K562 (cell line): ENCODE measurements at regions not wholly inside any gene's neighbourhood (a gene's known extent, or its start where the extent isn't known, plus 50 kb on each side); places are given as distances from the start of the nearest gene placed in this dataset.

Experiments
- BDP1 ChIP-seq: IDR thresholded peaks from 3 replicates; pipeline ENCODE4 v1.6.1; 2011; ENCODE audit not compliant: insufficient read length, insufficient read depth
- ETV5 ChIP-seq: sonication (generic); formaldehyde crosslinking; IDR thresholded peaks from 2 replicates; pipeline ENCODE4 v1.4.0; 2020; ENCODE audit warnings: low read depth, mild to moderate bottlenecking, missing genetic modification reagents
- GABPA ChIP-seq: fragments of 200-800 bp; sonication (Bioruptor generic); conservative IDR thresholded peaks from 2 replicates; pipeline ENCODE4 v1.6.1; 2016; ENCODE audit warnings: low read depth, missing genetic modification characterization, missing compliant biosample characterization
- GABPB1 ChIP-seq: sonication (generic); formaldehyde crosslinking; IDR thresholded peaks from 2 replicates; pipeline ENCODE4 v1.8.0; 2022; ENCODE audit warnings: mild to moderate bottlenecking, missing genetic modification reagents
- HMG20B ChIP-seq: fragments of 250-450 bp; sonication (Bioruptor Pico); IDR thresholded peaks from 2 replicates; pipeline ENCODE4 v1.5.0; 2021; ENCODE audit warnings: mild to moderate bottlenecking
- IRF2 ChIP-seq: sonication (generic); formaldehyde crosslinking; IDR thresholded peaks from 2 replicates; pipeline ENCODE4 v1.8.1; 2022; ENCODE audit warnings: mild to moderate bottlenecking, missing genetic modification reagents
- JUNB ChIP-seq: fragments of 450-650 bp; formaldehyde crosslinking; conservative IDR thresholded peaks from 2 replicates; pipeline ENCODE4 v1.4.0; 2020; ENCODE audit warnings: mild to moderate bottlenecking
- PHTF2 ChIP-seq: fragments of 250-450 bp; sonication (Bioruptor Pico); IDR thresholded peaks from 2 replicates; pipeline ENCODE4 v1.5.0; 2021; ENCODE audit warnings: mild to moderate bottlenecking
- POLR2G ChIP-seq: fragments of 200-400 bp; formaldehyde crosslinking; IDR thresholded peaks from 2 replicates; pipeline ENCODE4 v1.6.1; 2017; ENCODE audit warnings: low read depth, mild to moderate bottlenecking, antibody characterized with exemption, low read length, moderate library complexity
- RHOXF2B ChIP-seq: fragments of 250-450 bp; sonication (Bioruptor Pico); conservative IDR thresholded peaks from 2 replicates; pipeline ENCODE4 v1.5.1; 2021
- SNIP1 ChIP-seq: fragments of 450-650 bp; IDR thresholded peaks from 2 replicates; pipeline ENCODE4 v1.7.1; 2017; ENCODE audit warnings: low read depth, mild to moderate bottlenecking
- TCF7 ChIP-seq: sonication (generic); IDR thresholded peaks from 2 replicates; pipeline ENCODE4 v1.6.1; 2016; ENCODE audit warnings: antibody characterized with exemption, borderline replicate concordance
- USF2 ChIP-seq: sonication (generic); formaldehyde crosslinking; IDR thresholded peaks from 2 replicates; pipeline ENCODE4 v1.5.0; 2020; ENCODE audit warnings: missing genetic modification reagents
- ZNF224 ChIP-seq: sonication (generic); formaldehyde crosslinking; IDR thresholded peaks from 2 replicates; pipeline ENCODE4 v1.8.0; 2022; ENCODE audit warnings: mild to moderate bottlenecking, missing genetic modification reagents
- ZNF277 ChIP-seq: fragments of 250-450 bp; sonication (Bioruptor Pico); IDR thresholded peaks from 2 replicates; pipeline ENCODE4 v1.8.0; 2022; ENCODE audit warnings: inconsistent platforms, mild to moderate bottlenecking, moderate library complexity, borderline replicate concordance
- ZNF324 ChIP-seq: fragments of 250-450 bp; sonication (Bioruptor Pico); IDR thresholded peaks from 2 replicates; pipeline ENCODE4 v1.4.0; 2020; ENCODE audit warnings: mild to moderate bottlenecking
- TF ChIP-seq, protein P1 (sequence below), 2 experiments: fragments of 200-800 bp in 1 of 2; sonication (Bioruptor generic) in 1 of 2; sonication (generic) in 1 of 2; formaldehyde crosslinking in 1 of 2; IDR thresholded peaks in 1 of 2; conservative IDR thresholded peaks in 1 of 2; 2 replicates each; pipeline versions ENCODE4 v1.5.0 to v1.6.1; 2016 to 2020; ENCODE audit warnings: missing compliant biosample characterization in 1 of 2, missing genetic modification characterization in 1 of 2, missing genetic modification reagents in 1 of 2
- TF ChIP-seq, protein P2 (sequence below): fragments of 450-650 bp; IDR thresholded peaks from 2 replicates; pipeline ENCODE4 v1.6.1; 2016; ENCODE audit warnings: antibody characterized with exemption
- TF ChIP-seq, protein P3 (sequence below): fragments of 250-450 bp; sonication (Bioruptor Pico); IDR thresholded peaks from 2 replicates; pipeline ENCODE4 v1.4.0; 2020; ENCODE audit warnings: mild to moderate bottlenecking, moderate library complexity, borderline replicate concordance
- TF ChIP-seq, protein P4 (sequence below): fragments of 450-650 bp; IDR thresholded peaks from 2 replicates; pipeline ENCODE4 v1.6.1; 2016; ENCODE audit warnings: low read depth, mild to moderate bottlenecking, moderate library complexity

GRCh38 chr22:27670701-27671412 is 130.7 kb downstream of the MN1 start (continued):
- TF ChIP-seq, protein P1, sequence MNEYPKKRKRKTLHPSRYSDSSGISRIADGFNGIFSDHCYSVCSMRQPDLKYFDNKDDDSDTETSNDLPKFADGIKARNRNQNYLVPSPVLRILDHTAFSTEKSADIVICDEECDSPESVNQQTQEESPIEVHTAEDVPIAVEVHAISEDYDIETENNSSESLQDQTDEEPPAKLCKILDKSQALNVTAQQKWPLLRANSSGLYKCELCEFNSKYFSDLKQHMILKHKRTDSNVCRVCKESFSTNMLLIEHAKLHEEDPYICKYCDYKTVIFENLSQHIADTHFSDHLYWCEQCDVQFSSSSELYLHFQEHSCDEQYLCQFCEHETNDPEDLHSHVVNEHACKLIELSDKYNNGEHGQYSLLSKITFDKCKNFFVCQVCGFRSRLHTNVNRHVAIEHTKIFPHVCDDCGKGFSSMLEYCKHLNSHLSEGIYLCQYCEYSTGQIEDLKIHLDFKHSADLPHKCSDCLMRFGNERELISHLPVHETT (CRISPR knock-in tag; conservative IDR thresholded peaks at IDR 0.05 in 1 of 2, IDR thresholded peaks at IDR 0.05 in 1 of 2), result no peak; a peak in 1 of 4 replicates
- TF ChIP-seq, protein P2, sequence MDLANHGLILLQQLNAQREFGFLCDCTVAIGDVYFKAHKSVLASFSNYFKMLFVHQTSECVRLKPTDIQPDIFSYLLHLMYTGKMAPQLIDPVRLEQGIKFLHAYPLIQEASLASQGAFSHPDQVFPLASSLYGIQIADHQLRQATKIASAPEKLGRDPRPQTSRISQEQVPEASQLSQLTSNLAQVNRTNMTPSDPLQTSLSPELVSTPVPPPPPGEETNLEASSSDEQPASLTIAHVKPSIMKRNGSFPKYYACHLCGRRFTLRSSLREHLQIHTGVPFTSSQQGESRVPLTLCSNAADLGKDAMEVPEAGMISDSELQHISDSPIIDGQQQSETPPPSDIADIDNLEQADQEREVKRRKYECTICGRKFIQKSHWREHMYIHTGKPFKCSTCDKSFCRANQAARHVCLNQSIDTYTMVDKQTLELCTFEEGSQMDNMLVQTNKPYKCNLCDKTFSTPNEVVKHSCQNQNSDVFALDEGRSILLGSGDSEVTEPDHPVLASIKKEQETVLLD, result no peak
- TF ChIP-seq GABPB1, result no peak
- TF ChIP-seq, protein P3, sequence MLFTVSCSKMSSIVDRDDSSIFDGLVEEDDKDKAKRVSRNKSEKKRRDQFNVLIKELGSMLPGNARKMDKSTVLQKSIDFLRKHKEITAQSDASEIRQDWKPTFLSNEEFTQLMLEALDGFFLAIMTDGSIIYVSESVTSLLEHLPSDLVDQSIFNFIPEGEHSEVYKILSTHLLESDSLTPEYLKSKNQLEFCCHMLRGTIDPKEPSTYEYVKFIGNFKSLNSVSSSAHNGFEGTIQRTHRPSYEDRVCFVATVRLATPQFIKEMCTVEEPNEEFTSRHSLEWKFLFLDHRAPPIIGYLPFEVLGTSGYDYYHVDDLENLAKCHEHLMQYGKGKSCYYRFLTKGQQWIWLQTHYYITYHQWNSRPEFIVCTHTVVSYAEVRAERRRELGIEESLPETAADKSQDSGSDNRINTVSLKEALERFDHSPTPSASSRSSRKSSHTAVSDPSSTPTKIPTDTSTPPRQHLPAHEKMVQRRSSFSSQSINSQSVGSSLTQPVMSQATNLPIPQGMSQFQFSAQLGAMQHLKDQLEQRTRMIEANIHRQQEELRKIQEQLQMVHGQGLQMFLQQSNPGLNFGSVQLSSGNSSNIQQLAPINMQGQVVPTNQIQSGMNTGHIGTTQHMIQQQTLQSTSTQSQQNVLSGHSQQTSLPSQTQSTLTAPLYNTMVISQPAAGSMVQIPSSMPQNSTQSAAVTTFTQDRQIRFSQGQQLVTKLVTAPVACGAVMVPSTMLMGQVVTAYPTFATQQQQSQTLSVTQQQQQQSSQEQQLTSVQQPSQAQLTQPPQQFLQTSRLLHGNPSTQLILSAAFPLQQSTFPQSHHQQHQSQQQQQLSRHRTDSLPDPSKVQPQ (CRISPR knock-in tag), result no peak
- TF ChIP-seq USF2 (CRISPR knock-in tag), result no peak
- TF ChIP-seq ZNF324, result no peak
- no peak for TF ChIP-seq ZNF277 (CRISPR knock-in tag)
- TF ChIP-seq TCF7, result no peak
- no peak for TF ChIP-seq ZNF224 (CRISPR knock-in tag)
- TF ChIP-seq GABPA (tag), result no peak; the same call in 1 of the 2 replicates
- TF ChIP-seq, protein P4, sequence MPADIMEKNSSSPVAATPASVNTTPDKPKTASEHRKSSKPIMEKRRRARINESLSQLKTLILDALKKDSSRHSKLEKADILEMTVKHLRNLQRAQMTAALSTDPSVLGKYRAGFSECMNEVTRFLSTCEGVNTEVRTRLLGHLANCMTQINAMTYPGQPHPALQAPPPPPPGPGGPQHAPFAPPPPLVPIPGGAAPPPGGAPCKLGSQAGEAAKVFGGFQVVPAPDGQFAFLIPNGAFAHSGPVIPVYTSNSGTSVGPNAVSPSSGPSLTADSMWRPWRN, result no peak
- TF ChIP-seq PHTF2, result no peak
- no peak for TF ChIP-seq SNIP1
- no peak for TF ChIP-seq HMG20B
- no peak for TF ChIP-seq BDP1
- TF ChIP-seq POLR2G, result peak; percentile 66
- no peak for TF ChIP-seq JUNB (CRISPR knock-in tag)
- no peak for TF ChIP-seq RHOXF2B (CRISPR knock-in tag)
- no peak for TF ChIP-seq IRF2 (CRISPR knock-in tag)
- 0 out of 2 replicates have a peak, but pooled peaks have one; percentile 40 for TF ChIP-seq ETV5 (CRISPR knock-in tag)
